Mesothelial cell of epicardium (in vitro differentiated cells): ENCODE measurements at regions not wholly inside any gene's neighbourhood (a gene's known extent, or its start where the extent isn't known, plus 50 kb on each side); places are given as distances from the start of the nearest gene placed in this dataset.

ENCODE experiments used
- DNase-seq, 2 experiments: peaks; one replicate each; pipeline ENCODE4 v3.0.0; 2021; ENCODE audit warnings: low spot score in 2 of 2; ENCODE audit not compliant: unreplicated experiment in 2 of 2
- H3K27ac Mint-ChIP-seq: 2 replicates; pipeline ENCODE4 v1.8.0; 2021; ENCODE audit warnings: mixed read lengths
- H3K27me3 Mint-ChIP-seq: 2 replicates; pipeline ENCODE4 v1.8.0; 2021; ENCODE audit warnings: low read depth, mixed read lengths
- H3K36me3 Mint-ChIP-seq: 2 replicates; pipeline ENCODE4 v1.8.0; 2021; ENCODE audit warnings: mixed read lengths
- H3K4me1 Mint-ChIP-seq: 2 replicates; pipeline ENCODE4 v1.8.0; 2021; ENCODE audit warnings: mixed read lengths
- H3K4me3 Mint-ChIP-seq: 2 replicates; pipeline ENCODE4 v1.8.0; 2021; ENCODE audit warnings: mild to moderate bottlenecking, moderate library complexity, mixed read lengths
- H3K9me3 Mint-ChIP-seq: 2 replicates; pipeline ENCODE4 v1.8.0; 2021; ENCODE audit warnings: mixed read lengths
- TF ChIP-seq, protein P1 (sequence below): fragments of 200-600 bp; sonication (generic); IDR thresholded peaks from one replicate; pipeline ENCODE4 v1.5.0; 2021; ENCODE audit warnings: antibody characterized with exemption; ENCODE audit not compliant: unreplicated experiment

DNA sequence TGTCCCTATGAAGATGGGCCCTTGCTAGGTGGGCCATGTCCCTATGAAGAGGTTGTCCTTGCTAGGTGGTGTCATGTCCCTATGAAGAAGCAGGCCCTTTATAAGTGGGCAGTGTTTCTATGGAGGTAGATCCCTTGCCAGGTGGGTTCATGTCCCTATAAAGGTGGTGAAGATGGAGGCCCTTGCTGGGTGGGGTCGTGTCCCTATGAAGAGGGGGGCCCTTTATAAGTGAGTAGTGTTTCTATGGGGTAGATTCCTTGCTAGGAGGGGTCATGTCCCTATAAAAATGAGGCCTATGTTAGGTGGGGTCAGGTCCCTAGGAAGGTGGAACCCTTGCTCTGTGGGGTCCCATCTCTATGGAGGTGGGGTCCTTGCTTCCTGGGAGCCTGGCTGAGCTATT, 283.4 kb upstream of the IRX2 start:
- DNase-seq: no peak
- H3K4me1 Mint-ChIP-seq: no peaks in the 10 kb centered on the region
- H3K27me3 Mint-ChIP-seq: no peaks in the 10 kb centered on the region
- H3K9me3 Mint-ChIP-seq: peaks cover 11% of the 10 kb centered on the region
- no peak overlapping the region for H3K27ac Mint-ChIP-seq
- H3K4me3 Mint-ChIP-seq: no peak overlapping the region
- TF ChIP-seq, protein P1, sequence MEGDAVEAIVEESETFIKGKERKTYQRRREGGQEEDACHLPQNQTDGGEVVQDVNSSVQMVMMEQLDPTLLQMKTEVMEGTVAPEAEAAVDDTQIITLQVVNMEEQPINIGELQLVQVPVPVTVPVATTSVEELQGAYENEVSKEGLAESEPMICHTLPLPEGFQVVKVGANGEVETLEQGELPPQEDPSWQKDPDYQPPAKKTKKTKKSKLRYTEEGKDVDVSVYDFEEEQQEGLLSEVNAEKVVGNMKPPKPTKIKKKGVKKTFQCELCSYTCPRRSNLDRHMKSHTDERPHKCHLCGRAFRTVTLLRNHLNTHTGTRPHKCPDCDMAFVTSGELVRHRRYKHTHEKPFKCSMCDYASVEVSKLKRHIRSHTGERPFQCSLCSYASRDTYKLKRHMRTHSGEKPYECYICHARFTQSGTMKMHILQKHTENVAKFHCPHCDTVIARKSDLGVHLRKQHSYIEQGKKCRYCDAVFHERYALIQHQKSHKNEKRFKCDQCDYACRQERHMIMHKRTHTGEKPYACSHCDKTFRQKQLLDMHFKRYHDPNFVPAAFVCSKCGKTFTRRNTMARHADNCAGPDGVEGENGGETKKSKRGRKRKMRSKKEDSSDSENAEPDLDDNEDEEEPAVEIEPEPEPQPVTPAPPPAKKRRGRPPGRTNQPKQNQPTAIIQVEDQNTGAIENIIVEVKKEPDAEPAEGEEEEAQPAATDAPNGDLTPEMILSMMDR: no peak
- H3K36me3 Mint-ChIP-seq: no peaks in the 10 kb centered on the region

DNA sequence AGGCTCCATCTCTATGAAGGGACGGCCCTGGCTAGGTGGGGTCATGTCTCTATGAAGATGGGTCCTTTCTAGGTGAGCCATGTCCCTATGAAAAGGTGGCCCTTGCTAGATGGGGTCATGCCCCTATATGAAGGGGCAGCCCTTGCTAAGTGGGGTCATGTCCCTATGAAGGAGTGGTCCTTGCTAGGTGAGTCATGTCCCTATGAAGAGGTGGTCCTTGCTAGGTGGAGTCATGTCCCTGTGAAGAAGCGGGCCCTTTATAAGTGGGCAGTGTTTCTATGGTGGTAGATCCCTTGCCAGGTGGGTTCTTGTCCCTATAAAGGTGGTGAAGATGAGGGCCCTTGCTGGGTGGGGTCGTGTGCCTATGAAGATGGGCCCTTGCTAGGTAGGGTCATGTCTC, 283.0 kb upstream of the IRX2 start:
- Mint-ChIP-seq H3K27ac (no peak overlapping the region), H3K9me3 (peaks cover 11% of the 10 kb centered on the region), H3K4me3 (no peak overlapping the region), H3K36me3 (no peaks in the 10 kb centered on the region), H3K27me3 (no peaks in the 10 kb centered on the region), H3K4me1 (no peaks in the 10 kb centered on the region)
- TF ChIP-seq, protein P1: no peak
- DNase-seq: no peak

- Mint-ChIP-seq H3K27ac (no peak overlapping the region), H3K9me3 (peaks cover 10% of the 10 kb centered on the region), H3K4me3 (no peak overlapping the region), H3K27me3 (no peaks in the 10 kb centered on the region), H3K4me1 (peaks cover 5% of the 10 kb centered on the region), H3K36me3 (no peaks in the 10 kb centered on the region)
- DNase-seq: no peak
- TF ChIP-seq, protein P1: no peak
Observed at GRCh38 chr5:3033033-3033755, 281.7 kb upstream of the IRX2 start.

- Mint-ChIP-seq H3K27me3 (no peaks in the 10 kb centered on the region), H3K36me3 (no peaks in the 10 kb centered on the region), H3K27ac (no peak overlapping the region), H3K9me3 (peaks cover 5% of the 10 kb centered on the region), H3K4me1 (peaks cover 5% of the 10 kb centered on the region), H3K4me3 (no peak overlapping the region)
- TF ChIP-seq, protein P1: no peak
- DNase-seq: no peak
Observed at GRCh38 chr5:3032513-3032912, 281.0 kb upstream of the IRX2 start.

- DNase-seq: no peak
- Mint-ChIP-seq H3K36me3 (no peaks in the 10 kb centered on the region), H3K27ac (no peak overlapping the region), H3K4me1 (peaks cover 5% of the 10 kb centered on the region), H3K9me3 (peaks cover 3% of the 10 kb centered on the region), H3K27me3 (no peaks in the 10 kb centered on the region), H3K4me3 (no peak overlapping the region)
- TF ChIP-seq, protein P1: no peak
Observed at GRCh38 chr5:3031733-3032378, 280.4 kb upstream of the IRX2 start.
